HCT116 (cell line): ENCODE measurements at regions not wholly inside any gene's neighbourhood (a gene's known extent, or its start where the extent isn't known, plus 50 kb on each side); places are given as distances from the start of the nearest gene placed in this dataset.

Experiments
- ATAC-seq: fragments of 200-7000 bp; cut with Tn5 transposase; 2 replicates; pipeline ENCODE4 v1.9.1; 2020; ENCODE audit warnings: mild to moderate bottlenecking, moderate library complexity
- BruUV-seq: library from RNA; stranded (reverse); fragments of 400-500 nt; replicated peaks from 2 replicates; lab custom pipeline; 2021; lab: Mats Ljungman, UMichigan
- CTCF ChIA-PET: fragments of 300-600 bp; sonication (Branson Sonifier 250); formaldehyde crosslinking; loops from one replicate; lab custom pipeline; 2021; ENCODE audit warnings: antibody characterized with exemption; lab: Charles Lee
- POLR2A ChIA-PET: fragments of 300-600, 350-600 bp; sonication (Branson Sonifier 250); formaldehyde crosslinking; loops from one replicate; lab custom pipeline; 2021; ENCODE audit warnings: antibody characterized with exemption; lab: Charles Lee
- RAD21 ChIA-PET, 2 experiments: fragments of 300-600 bp; sonication (Branson Sonifier 250); formaldehyde crosslinking; loops; one replicate each; lab custom pipeline; 2023; ENCODE audit warnings: low total read pairs in 2 of 2; ENCODE audit not compliant: uncharacterized antibody in 2 of 2, unreplicated experiment in 2 of 2, low non-redundant PET in 1 of 2; lab: Charles Lee
- DNase-seq: peaks from one replicate; pipeline ENCODE4 v3.0.0-alpha.2; 2010; ENCODE audit warnings: low read depth, low spot score
- H2AFZ ChIP-seq: fragments of 200-600 bp; shearing (Covaris generic), sonication (generic); 2 replicates; pipeline ENCODE4 v1.6.1; 2017; ENCODE audit warnings: low read depth, mixed run types, mixed read lengths, antibody characterized with exemption, low read length; ENCODE audit not compliant: poor library complexity, severe bottlenecking
- H3K27ac ChIP-seq: 2 replicates; pipeline ENCODE4 v1.5.1; 2012; ENCODE audit warnings: low read depth, low read length
- H3K27me3 ChIP-seq: fragments of 200-600 bp; sonication (generic); 2 replicates; pipeline ENCODE4 v1.6.1; 2016; ENCODE audit warnings: mixed run types, low read length, mixed read lengths; ENCODE audit not compliant: insufficient read depth
- H3K36me3 ChIP-seq, 2 experiments: fragments of 200-500 bp in 1 of 2; fragments of 200-600 bp in 1 of 2; sonication (Bioruptor generic) in 1 of 2; sonication (generic) in 1 of 2; 2 replicates each; pipeline versions ENCODE4 v1.5.1 to v1.6.1; 2014 to 2016; ENCODE audit warnings: low read length in 2 of 2, inconsistent platforms in 1 of 2, mixed read lengths in 1 of 2, mixed run types in 1 of 2; ENCODE audit not compliant: insufficient read depth in 2 of 2, control insufficient read depth in 1 of 2
- H3K4me1 ChIP-seq, 2 experiments: fragments of 200-600 bp in 1 of 2; sonication (generic) in 1 of 2; 2 replicates each; pipeline versions ENCODE4 v1.5.1 to v1.6.1; 2012 to 2017; ENCODE audit warnings: low read length in 2 of 2, inconsistent platforms in 1 of 2, mild to moderate bottlenecking in 1 of 2, mixed read lengths in 1 of 2, mixed run types in 1 of 2, moderate library complexity in 1 of 2; ENCODE audit not compliant: insufficient read depth in 2 of 2, control insufficient read depth in 1 of 2
- H3K4me2 ChIP-seq: fragments of 200-600 bp; sonication (generic); 2 replicates; pipeline ENCODE4 v1.6.1; 2017; ENCODE audit warnings: mixed run types, low read length, mixed read lengths
- H3K4me3 ChIP-seq, 2 experiments: fragments of 200-600 bp in 1 of 2; sonication (generic) in 1 of 2; replicated peaks in 1 of 2; 2 replicates each; pipeline ENCODE4 v1.5.1; 2011 to 2016; ENCODE audit warnings: low read length in 2 of 2, control low read depth in 1 of 2, low read depth in 1 of 2, mild to moderate bottlenecking in 1 of 2, mixed read lengths in 1 of 2, mixed run types in 1 of 2
- H3K79me2 ChIP-seq: fragments of 200-600 bp; sonication (generic); 2 replicates; pipeline ENCODE4 v1.6.1; 2017; ENCODE audit warnings: mild to moderate bottlenecking, mixed run types, low read length, moderate library complexity, mixed read lengths; ENCODE audit not compliant: insufficient read depth
- H3K9ac ChIP-seq: fragments of 200-600 bp; sonication (generic); 2 replicates; pipeline ENCODE4 v1.6.1; 2016; ENCODE audit warnings: low read length, mixed read lengths
- H3K9me2 ChIP-seq: fragments of 200-600 bp; sonication (generic), shearing (Covaris generic); 2 replicates; pipeline ENCODE4 v1.6.1; 2017; ENCODE audit warnings: mixed run types, mild to moderate bottlenecking, moderate library complexity; ENCODE audit not compliant: insufficient read depth
- H3K9me3 ChIP-seq, 2 experiments: fragments of 200-500 bp in 1 of 2; fragments of 200-600 bp in 1 of 2; sonication (Bioruptor generic) in 1 of 2; sonication (generic) in 1 of 2; 2 replicates each; pipeline ENCODE4 v1.6.1; 2014 to 2017; ENCODE audit warnings: low read length in 2 of 2, mixed read lengths in 2 of 2, inconsistent platforms in 1 of 2, low read depth in 1 of 2, mild to moderate bottlenecking in 1 of 2, mixed run types in 1 of 2, moderate library complexity in 1 of 2; ENCODE audit not compliant: control insufficient read depth in 1 of 2, insufficient read depth in 1 of 2
- H4K20me1 ChIP-seq: fragments of 200-600 bp; sonication (generic), shearing (Covaris generic); 2 replicates; pipeline ENCODE4 v1.6.1; 2017; ENCODE audit warnings: mixed run types, mild to moderate bottlenecking, moderate library complexity; ENCODE audit not compliant: insufficient read depth
- CBX3 ChIP-seq: IDR thresholded peaks from 2 replicates; pipeline ENCODE4 v1.6.1; 2012; ENCODE audit warnings: low read depth
- EGR1 ChIP-seq: IDR thresholded peaks from 2 replicates; pipeline ENCODE4 v1.6.1; 2012; ENCODE audit warnings: low read depth
- ELF1 ChIP-seq: IDR thresholded peaks from 2 replicates; pipeline ENCODE4 v1.6.1; 2012; ENCODE audit warnings: low read depth, borderline replicate concordance
- EZH2phosphoT487 ChIP-seq: fragments of 200-600 bp; IDR thresholded peaks from 2 replicates; pipeline ENCODE4 v1.6.1; 2018; ENCODE audit warnings: antibody characterized with exemption, borderline replicate concordance
- JUND ChIP-seq: IDR thresholded peaks from 2 replicates; pipeline ENCODE4 v1.6.1; 2012
- POLR2A ChIP-seq: IDR thresholded peaks from 2 replicates; pipeline ENCODE4 v1.7.0; 2011; ENCODE audit warnings: borderline replicate concordance; ENCODE audit not compliant: insufficient read depth, insufficient read length; ENCODE audit errors: extremely low read depth
- POLR2AphosphoS5 ChIP-seq: IDR thresholded peaks from 2 replicates; pipeline ENCODE4 v1.6.1; 2011; ENCODE audit warnings: mild to moderate bottlenecking, low read depth, low read length, moderate library complexity
- RAD21 ChIP-seq: IDR thresholded peaks from 2 replicates; pipeline ENCODE4 v1.6.1; 2012; ENCODE audit warnings: low read depth, mild to moderate bottlenecking
- SIN3A ChIP-seq: IDR thresholded peaks from 2 replicates; pipeline ENCODE4 v1.6.1; 2012; ENCODE audit warnings: low read depth
- SP1 ChIP-seq: IDR thresholded peaks from 2 replicates; pipeline ENCODE4 v1.6.1; 2012; ENCODE audit warnings: low read depth
- SRF ChIP-seq: IDR thresholded peaks from 2 replicates; pipeline ENCODE4 v1.6.1; 2012; ENCODE audit warnings: low read depth
- YY1 ChIP-seq: IDR thresholded peaks from 2 replicates; pipeline ENCODE4 v1.6.1; 2011; ENCODE audit warnings: low read length, low read depth, moderate library complexity, mild to moderate bottlenecking; ENCODE audit not compliant: insufficient replicate concordance; ENCODE audit errors: extremely low read depth
- ZFX ChIP-seq: fragments of 450-650 bp; IDR thresholded peaks from 2 replicates; pipeline ENCODE4 v1.6.1; 2017
- ZNF274 ChIP-seq: fragments of 200-500 bp; sonication (Bioruptor generic); IDR thresholded peaks from 2 replicates; pipeline ENCODE4 v1.6.1; 2014; ENCODE audit warnings: mild to moderate bottlenecking, low read depth, low read length, inconsistent platforms
- intact Hi-C: fragments of 100-400 bp; cut with micrococcal nuclease; formaldehyde crosslinking; loops from 2 replicates; pipeline ENCODE4 v1.10.0; 2022
- TF ChIP-seq, protein P1 (sequence below): IDR thresholded peaks from 2 replicates; pipeline ENCODE4 v1.6.1; 2011; ENCODE audit warnings: mild to moderate bottlenecking, low read length, moderate library complexity; ENCODE audit not compliant: insufficient replicate concordance; ENCODE audit errors: extremely low read depth
- TF ChIP-seq, protein P2 (sequence below): IDR thresholded peaks from 2 replicates; pipeline ENCODE4 v1.6.1; 2012

DNA sequence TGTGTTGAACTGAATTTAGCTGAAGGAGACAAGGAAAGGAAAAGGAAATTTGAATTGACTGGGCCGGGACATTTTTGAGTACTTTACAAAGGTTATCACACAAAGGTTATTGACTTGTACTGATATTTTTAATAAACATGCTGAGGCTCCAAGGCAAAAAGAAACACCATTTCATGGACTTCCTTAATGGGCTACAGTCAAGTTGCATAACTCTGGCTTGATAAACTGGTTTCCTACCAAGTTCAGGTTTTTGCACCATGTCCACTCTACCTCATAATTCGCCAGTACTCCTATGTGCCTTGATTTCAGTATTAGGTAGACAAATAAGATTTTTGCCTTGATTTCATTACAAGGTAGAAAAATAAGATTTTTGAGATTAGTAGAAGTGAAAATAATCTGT, 65.8 kb upstream of the FUT9 start:
- no peak overlapping the region for H2AFZ ChIP-seq
- RAD21 ChIA-PET = no interaction called here
- no peak overlapping the region for H3K9ac ChIP-seq
- ATAC-seq (no peak), DNase-seq (no peak)
- no TSS peak for BruUV-seq
- no peaks in the 10 kb centered on the region for H3K9me2 ChIP-seq
- no peaks in the 10 kb centered on the region for H3K79me2 ChIP-seq
- no peak overlapping the region for H3K4me3 ChIP-seq
- H3K4me2 ChIP-seq = no peak overlapping the region
- H3K27ac ChIP-seq = no peak overlapping the region
- CTCF ChIA-PET = no interaction called here
- POLR2A ChIA-PET = no interaction called here
- H3K27me3 ChIP-seq = no peaks in the 10 kb centered on the region
- no peaks in the 10 kb centered on the region for H4K20me1 ChIP-seq
- H3K36me3 ChIP-seq = no peaks in the 10 kb centered on the region
- H3K4me1 ChIP-seq = no peaks in the 10 kb centered on the region
- intact Hi-C loops = no loop called here
- TF ChIP-seq POLR2A (no peak), EGR1 (no peak), EZH2phosphoT487 (no peak), POLR2AphosphoS5 (no peak), YY1 (no peak)
- TF ChIP-seq, protein P1, sequence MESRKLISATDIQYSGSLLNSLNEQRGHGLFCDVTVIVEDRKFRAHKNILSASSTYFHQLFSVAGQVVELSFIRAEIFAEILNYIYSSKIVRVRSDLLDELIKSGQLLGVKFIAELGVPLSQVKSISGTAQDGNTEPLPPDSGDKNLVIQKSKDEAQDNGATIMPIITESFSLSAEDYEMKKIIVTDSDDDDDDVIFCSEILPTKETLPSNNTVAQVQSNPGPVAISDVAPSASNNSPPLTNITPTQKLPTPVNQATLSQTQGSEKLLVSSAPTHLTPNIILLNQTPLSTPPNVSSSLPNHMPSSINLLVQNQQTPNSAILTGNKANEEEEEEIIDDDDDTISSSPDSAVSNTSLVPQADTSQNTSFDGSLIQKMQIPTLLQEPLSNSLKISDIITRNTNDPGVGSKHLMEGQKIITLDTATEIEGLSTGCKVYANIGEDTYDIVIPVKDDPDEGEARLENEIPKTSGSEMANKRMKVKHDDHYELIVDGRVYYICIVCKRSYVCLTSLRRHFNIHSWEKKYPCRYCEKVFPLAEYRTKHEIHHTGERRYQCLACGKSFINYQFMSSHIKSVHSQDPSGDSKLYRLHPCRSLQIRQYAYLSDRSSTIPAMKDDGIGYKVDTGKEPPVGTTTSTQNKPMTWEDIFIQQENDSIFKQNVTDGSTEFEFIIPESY = no peak
- no peaks in the 10 kb centered on the region for H3K9me3 ChIP-seq

DNA sequence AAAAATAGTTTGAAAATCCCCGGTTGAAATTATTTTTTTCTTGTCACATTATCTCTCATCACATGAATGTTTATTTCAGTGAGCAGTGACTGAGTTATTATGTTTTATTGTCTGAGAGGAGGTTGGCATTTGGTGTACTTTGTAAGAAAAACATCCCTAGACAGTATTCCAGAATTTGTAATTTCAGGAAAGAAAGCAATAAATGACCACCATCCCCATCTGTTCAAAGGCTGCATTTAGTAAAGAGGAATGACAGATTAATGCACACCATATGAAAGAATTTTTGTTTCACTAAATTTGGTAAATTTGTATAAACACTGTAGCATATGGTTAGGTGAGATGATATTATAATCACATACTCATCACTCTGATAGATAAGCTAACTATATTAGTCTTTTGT, 57.1 kb upstream of the FUT9 start:
- POLR2A ChIA-PET = no interaction called here
- intact Hi-C loops = no loop called here
- no peak for ATAC-seq
- H2AFZ ChIP-seq = no peak overlapping the region
- no peaks in the 10 kb centered on the region for H3K9me2 ChIP-seq
- no peak overlapping the region for H3K27ac ChIP-seq
- no peaks in the 10 kb centered on the region for H3K9me3 ChIP-seq
- H3K79me2 ChIP-seq = no peaks in the 10 kb centered on the region
- no TSS peak for BruUV-seq
- H3K27me3 ChIP-seq = no peaks in the 10 kb centered on the region
- no peak for TF ChIP-seq JUND
- no peak for TF ChIP-seq SP1
- TF ChIP-seq CBX3 = no peak
- no peak for TF ChIP-seq RAD21
- no peak for TF ChIP-seq EGR1
- TF ChIP-seq ZNF274 = no peak
- no peak for TF ChIP-seq ZFX
- TF ChIP-seq SIN3A = no peak
- TF ChIP-seq EZH2phosphoT487 = no peak
- TF ChIP-seq POLR2AphosphoS5 = no peak
- TF ChIP-seq YY1 = no peak
- no peak for TF ChIP-seq SRF
- no peak for TF ChIP-seq ELF1
- TF ChIP-seq, protein P2, sequence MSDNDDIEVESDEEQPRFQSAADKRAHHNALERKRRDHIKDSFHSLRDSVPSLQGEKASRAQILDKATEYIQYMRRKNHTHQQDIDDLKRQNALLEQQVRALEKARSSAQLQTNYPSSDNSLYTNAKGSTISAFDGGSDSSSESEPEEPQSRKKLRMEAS = no peak
- CTCF ChIA-PET = no interaction called here
- RAD21 ChIA-PET = no interaction called here
- H3K9ac ChIP-seq = no peak overlapping the region
- no peaks in the 10 kb centered on the region for H4K20me1 ChIP-seq
- H3K4me2 ChIP-seq = no peak overlapping the region
- no peak for DNase-seq
- no peak overlapping the region for H3K4me3 ChIP-seq
- H3K36me3 ChIP-seq = no peaks in the 10 kb centered on the region
- no peaks in the 10 kb centered on the region for H3K4me1 ChIP-seq
